Stimulated activated CD4-positive, alpha-beta T cell treated with anti-CD3 and anti-CD28 coated beads, Interleukin-1b, Interleukin-23, amount 100 ng/mL, for 48 hours (primary cell): ENCODE measurements at regions not wholly inside any gene's neighbourhood (a gene's known extent, or its start where the extent isn't known, plus 50 kb on each side); places are given as distances from the start of the nearest gene placed in this dataset.
"Not testable (repeated sequence)": the region's sequence is repeated elsewhere in the genome, so short reads cannot be mapped to it uniquely, and the experiment has no call there.

Experiments used
- DNase-seq: peaks from one replicate; pipeline ENCODE4 v3.0.0-alpha.2; 2020

GRCh38 chr16:55017321-55017720 is 86.7 kb downstream of the IRX5 start:
- no peak for DNase-seq

GRCh38 chr16:55018881-55019280 is 88.2 kb downstream of the IRX5 start:
- DNase-seq, result no peak

GRCh38 chr16:55019419-55020131 is 88.9 kb downstream of the IRX5 start:
- DNase-seq, result no peak

- DNase-seq, result no peak
Measured at GRCh38 chr16:55021595-55022475, 91.2 kb downstream of the IRX5 start.

GRCh38 chr16:55027260-55027659 is 96.6 kb downstream of the IRX5 start:
- not testable (repeated sequence) for DNase-seq

- no peak for DNase-seq
Measured at GRCh38 chr16:55029509-55029908, 98.8 kb downstream of the IRX5 start.

- no peak for DNase-seq
Measured at GRCh38 chr16:55030944-55031343, 100.3 kb downstream of the IRX5 start.

- DNase-seq, result no peak
Measured at GRCh38 chr16:55031481-55031880, 100.8 kb downstream of the IRX5 start.

- no peak for DNase-seq
Measured at GRCh38 chr16:55033225-55034156, 102.8 kb downstream of the IRX5 start.

GRCh38 chr16:55035029-55035428 is 104.4 kb downstream of the IRX5 start:
- DNase-seq, result peak; percentile 27

- no peak for DNase-seq
Measured at GRCh38 chr16:55035956-55036355, 105.3 kb downstream of the IRX5 start.

GRCh38 chr16:55036371-55036821 is 105.7 kb downstream of the IRX5 start:
- DNase-seq, result no peak

- no peak for DNase-seq
Measured at GRCh38 chr16:55037046-55037445, 106.4 kb downstream of the IRX5 start.

- no peak for DNase-seq
Measured at GRCh38 chr16:55037966-55038365, 107.3 kb downstream of the IRX5 start.

- DNase-seq, result no peak
Measured at GRCh38 chr16:55039042-55039441, 108.4 kb downstream of the IRX5 start.

GRCh38 chr16:55039511-55039910 is 108.8 kb downstream of the IRX5 start:
- no peak for DNase-seq

- no peak for DNase-seq
Measured at GRCh38 chr16:55039931-55040330, 109.3 kb downstream of the IRX5 start.

- DNase-seq, result no peak
Measured at GRCh38 chr16:55040366-55041086, 109.9 kb downstream of the IRX5 start.

- no peak for DNase-seq
Measured at GRCh38 chr16:55041540-55042234, 111.0 kb downstream of the IRX5 start.

- no peak for DNase-seq
Measured at GRCh38 chr16:55042556-55043432, 112.1 kb downstream of the IRX5 start.

- no peak for DNase-seq
Measured at GRCh38 chr16:55043499-55043898, 112.8 kb downstream of the IRX5 start.
